ENCODE measurements at regions not wholly inside any gene's neighbourhood (a gene's known extent, or its start where the extent isn't known, plus 50 kb on each side); places are given as distances from the start of the nearest gene placed in this dataset.

DNA sequence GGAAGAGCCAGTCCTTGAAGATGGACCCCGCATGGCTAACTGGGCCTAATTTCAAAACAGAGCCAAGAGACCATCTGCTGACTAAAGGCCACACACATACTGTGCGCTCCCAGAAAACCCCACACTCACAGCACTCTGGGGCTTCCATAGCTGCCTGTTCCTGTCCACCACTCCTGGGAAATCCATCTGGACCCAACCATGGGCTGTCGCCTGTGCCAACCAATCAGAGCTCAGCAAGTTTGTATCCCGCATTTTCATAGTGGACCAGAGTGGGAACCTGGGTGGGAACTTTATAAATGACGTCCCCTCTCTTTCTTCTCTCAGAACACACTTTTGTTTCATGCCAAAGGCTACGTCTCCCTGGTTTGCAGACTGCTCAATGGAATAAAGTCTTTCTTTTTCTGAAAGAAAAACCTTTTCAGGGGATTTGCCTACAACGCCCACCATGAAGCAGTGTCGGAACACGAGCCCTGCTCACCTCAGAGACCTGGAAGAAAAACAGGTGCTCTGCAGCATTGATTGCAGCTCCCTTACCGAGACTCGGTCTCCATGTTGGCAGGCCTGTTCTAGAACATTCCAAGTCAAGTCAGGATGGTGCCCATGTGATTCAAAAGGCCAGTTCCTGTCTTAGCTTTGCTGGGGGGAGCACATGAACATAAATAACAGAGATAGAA is 137.2 kb upstream of the GPC1 start:
- H3K18ac ChIP-seq (ENCODE audit: low read depth, low read length), result no peak overlapping the region
- no peak for DNase-seq
- ChIA-PET CTCF (no interaction called here), POLR2A (ENCODE audit: unreplicated experiment) (no interaction called here)
- H2AK5ac ChIP-seq (ENCODE audit: low read depth, low read length), result no peak overlapping the region
- no peak overlapping the region for H2AFZ ChIP-seq (replicated peaks; ENCODE audit: low read length, poor library complexity)
- H3K9ac ChIP-seq (ENCODE audit: low read depth, low read length), result no peak overlapping the region
- H3K14ac ChIP-seq (replicated peaks; ENCODE audit: low read depth, low read length), result no peak overlapping the region
- no TSS peak for BruUV-seq (replicated peaks)
- H2BK120ac ChIP-seq (ENCODE audit: low read depth, low read length), result no peak overlapping the region
- peaks cover 15% of the 10 kb centered on the region; the same call in 1 of the 2 replicates for H3K27me3 ChIP-seq (ENCODE audit: control insufficient read depth, insufficient read depth, low read length)
- no peak overlapping the region for H3K4me3 ChIP-seq (ENCODE audit: insufficient read depth, low read depth, low read length)
- H3K4me2 ChIP-seq (ENCODE audit: low read depth, low read length), result no peak overlapping the region
- H3K27ac ChIP-seq (ENCODE audit: insufficient read depth, low read length), result no peak overlapping the region
- H2BK20ac ChIP-seq (ENCODE audit: low read depth, low read length), result no peak overlapping the region
- no peak overlapping the region for H4K91ac ChIP-seq (ENCODE audit: insufficient read depth, low read depth, low read length)
- ATAC-seq (ENCODE audit: low read depth), result no peak
- no peak overlapping the region for H4K5ac ChIP-seq (ENCODE audit: low read depth, low read length)
- dilution Hi-C loops (cut with HindIII; ENCODE audit: low sequenced_read_pairs, unreplicated experiment), result no loop called here
- no peak overlapping the region for H2AK9ac ChIP-seq (replicated peaks; ENCODE audit: low read depth, low read length, poor library complexity)
- no peaks in the 10 kb centered on the region for H3K79me1 ChIP-seq (ENCODE audit: low read depth in 1 of 2, low read length in 2 of 2)
- no peaks in the 10 kb centered on the region for H3K9me1 ChIP-seq (ENCODE audit: insufficient read depth, low read length)
- H3K9me3 ChIP-seq (ENCODE audit: control insufficient read depth, insufficient read depth, low read length), result no peaks in the 10 kb centered on the region
- no peak overlapping the region for H3K4ac ChIP-seq (ENCODE audit: low read depth, low read length)
- no peak overlapping the region for H4K8ac ChIP-seq (ENCODE audit: low read depth in 2 of 2, low read length in 2 of 2)
- H3K36me3 ChIP-seq (ENCODE audit: control insufficient read depth, insufficient read depth, low read length), result no peaks in the 10 kb centered on the region
- TF ChIP-seq BHLHE40 (IDR thresholded peaks at IDR 0.05; ENCODE audit: low read depth, low read length), result no peak
- no peak for TF ChIP-seq FOS (IDR thresholded peaks at IDR 0.05; ENCODE audit: low read depth, low read length)
- TF ChIP-seq POLR2A (IDR thresholded peaks at IDR 0.05; ENCODE audit: low read depth, low read length), result no peak
- no peak for TF ChIP-seq MAFK (IDR thresholded peaks at IDR 0.05; ENCODE audit: low read depth, low read length)
- no peak for TF ChIP-seq NFE2L2 (IDR thresholded peaks at IDR 0.05; ENCODE audit: low read depth, low read length)
- TF ChIP-seq CEBPB (IDR thresholded peaks at IDR 0.05; ENCODE audit: low read depth, low read length), result no peak
- TF ChIP-seq RFX5 (IDR thresholded peaks at IDR 0.05; ENCODE audit: low read depth, low read length), result no peak
- no peak for TF ChIP-seq CHD1 (IDR thresholded peaks at IDR 0.05; ENCODE audit: low read depth, low read length)
- H3K56ac ChIP-seq (ENCODE audit: extremely low read depth, insufficient read depth, low read length), result no peak overlapping the region
- intact Hi-C loops (cut with micrococcal nuclease), result no loop called here
- H3K4me1 ChIP-seq (ENCODE audit: control insufficient read depth, insufficient read depth, low read length), result no peaks in the 10 kb centered on the region
- no peak overlapping the region for H3K23ac ChIP-seq (ENCODE audit: low read depth, low read length)
- no peak overlapping the region for H2BK5ac ChIP-seq (ENCODE audit: low read depth, low read length, poor library complexity, severe bottlenecking)
- in situ Hi-C loops (cut with MboI; ENCODE audit: low sequenced_read_pairs), result no loop called here
- H2BK15ac ChIP-seq (ENCODE audit: low read depth, low read length), result no peak overlapping the region
- WGBS, 2 experiments (ENCODE audit: extremely low coverage in 2 of 2, insufficient read length in 1 of 2), result 94% methylated on average over 3 of the region's 11 CpGs; no CpG with 5 or more reads in 1 of the 2 experiments
- H4K20me1 ChIP-seq (ENCODE audit: insufficient read depth, low read length), result no peaks in the 10 kb centered on the region

All from IMR-90 (cell line).